Testis (tissue), 2 donors: ENCODE measurements at regions not wholly inside any gene's neighbourhood (a gene's known extent, or its start where the extent isn't known, plus 50 kb on each side); places are given as distances from the start of the nearest gene placed in this dataset.

ENCODE experiments used
- POLR2A ChIP-seq: fragments of 450-650 bp; IDR thresholded peaks from one replicate; pipeline ENCODE4 v1.6.1; 2017; ENCODE audit warnings: antibody characterized with exemption, mild to moderate bottlenecking, moderate library complexity
- TF ChIP-seq, protein P1 (sequence below), 3 experiments: fragments of 450-650 bp in 2 of 3; fragments of 200-600 bp in 1 of 3; sonication (generic) in 1 of 3; IDR thresholded peaks; one replicate each; pipeline ENCODE4 v1.5.1; 2016 to 2019; ENCODE audit warnings: antibody characterized with exemption in 3 of 3, mild to moderate bottlenecking in 2 of 3, moderate library complexity in 1 of 3

DNA sequence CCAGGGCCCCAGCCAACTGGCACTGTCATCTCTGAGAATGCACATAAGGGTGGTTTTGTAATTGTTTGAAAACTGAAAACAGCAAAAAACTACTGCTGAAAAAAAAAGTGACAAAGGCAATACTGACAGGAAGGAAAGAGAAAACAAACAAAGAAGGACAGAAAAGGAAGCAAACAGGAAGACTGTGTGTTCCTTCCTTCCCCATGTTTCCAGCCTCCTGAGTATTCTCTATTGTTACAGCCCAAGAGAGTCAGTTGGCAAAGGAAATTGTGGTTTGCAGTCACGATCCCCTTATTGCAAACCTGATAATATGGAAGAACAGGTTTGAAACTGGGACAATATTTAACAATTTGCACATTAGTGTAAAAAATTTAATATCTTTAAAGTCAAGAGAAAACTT lies 1177.6 kb downstream of the PLA2G4A start:
- TF ChIP-seq, protein P1, sequence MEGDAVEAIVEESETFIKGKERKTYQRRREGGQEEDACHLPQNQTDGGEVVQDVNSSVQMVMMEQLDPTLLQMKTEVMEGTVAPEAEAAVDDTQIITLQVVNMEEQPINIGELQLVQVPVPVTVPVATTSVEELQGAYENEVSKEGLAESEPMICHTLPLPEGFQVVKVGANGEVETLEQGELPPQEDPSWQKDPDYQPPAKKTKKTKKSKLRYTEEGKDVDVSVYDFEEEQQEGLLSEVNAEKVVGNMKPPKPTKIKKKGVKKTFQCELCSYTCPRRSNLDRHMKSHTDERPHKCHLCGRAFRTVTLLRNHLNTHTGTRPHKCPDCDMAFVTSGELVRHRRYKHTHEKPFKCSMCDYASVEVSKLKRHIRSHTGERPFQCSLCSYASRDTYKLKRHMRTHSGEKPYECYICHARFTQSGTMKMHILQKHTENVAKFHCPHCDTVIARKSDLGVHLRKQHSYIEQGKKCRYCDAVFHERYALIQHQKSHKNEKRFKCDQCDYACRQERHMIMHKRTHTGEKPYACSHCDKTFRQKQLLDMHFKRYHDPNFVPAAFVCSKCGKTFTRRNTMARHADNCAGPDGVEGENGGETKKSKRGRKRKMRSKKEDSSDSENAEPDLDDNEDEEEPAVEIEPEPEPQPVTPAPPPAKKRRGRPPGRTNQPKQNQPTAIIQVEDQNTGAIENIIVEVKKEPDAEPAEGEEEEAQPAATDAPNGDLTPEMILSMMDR (IDR thresholded peaks at IDR 0.05), result no peak
- no peak for TF ChIP-seq POLR2A
